Right cardiac atrium (tissue), 5 donors: ENCODE measurements at regions not wholly inside any gene's neighbourhood (a gene's known extent, or its start where the extent isn't known, plus 50 kb on each side); places are given as distances from the start of the nearest gene placed in this dataset.

Experiments
- ATAC-seq, 2 donors: fragments of 200-7000 bp; cut with Tn5 transposase; one replicate each; pipeline versions ENCODE4 v1.8.0 to v1.9.1; 2020; ENCODE audit warnings: moderate library complexity in 2 of 2, mild to moderate bottlenecking in 1 of 2
- DNase-seq, 3 donors: peaks; one replicate each; pipeline ENCODE4 v3.0.0-alpha.2; 2020
- H3K27ac ChIP-seq: one replicate; pipeline ENCODE4 v1.5.1; 2013; ENCODE audit warnings: mild to moderate bottlenecking, low read length, control low read depth, moderate library complexity
- H3K27me3 ChIP-seq: one replicate; pipeline ENCODE4 v1.6.1; 2013; ENCODE audit not compliant: control insufficient read depth, insufficient read depth
- H3K4me1 ChIP-seq: one replicate; pipeline ENCODE4 v1.6.1; 2013; ENCODE audit warnings: low read length; ENCODE audit not compliant: control insufficient read depth, insufficient read depth
- H3K4me3 ChIP-seq: one replicate; pipeline ENCODE4 v1.5.1; 2013; ENCODE audit warnings: low read length, control low read depth
- H3K9me3 ChIP-seq: one replicate; pipeline ENCODE4 v1.6.1; 2013; ENCODE audit warnings: low read length; ENCODE audit not compliant: control insufficient read depth
- WGBS: extraction: QIAGEN DNeasy Blood & Tissue Kit; methylation state at CpG from one replicate; pipeline ENCODE4 v1.1.7; 2013; 5-methylcytosine and 5-hydroxymethylcytosine counted together
- intact Hi-C, 4 donors: fragments of 100-400 bp; cut with DNase I; formaldehyde crosslinking; loops; one replicate each; pipeline versions ENCODE4 v1.11.0 to v1.14.0; 2022 to 2023
- donor health status: healthy with polysubstance abuse.
- donor health status: DM: no; HTN: yes; CAD: no.
- donor health status: DM: no; HTN: no; CAD: no.
- donor health status: DM: no; HTN: yes; CAD: no; lungs with severe emphysema.
- donor health status: DM: yes; HTN: yes; CAD: no.

- intact Hi-C loops, result no loop called here
- 54% methylated on average over 7 of the region's 7 CpGs for WGBS
- H3K27ac ChIP-seq, result no peak overlapping the region
- ATAC-seq (no peak), DNase-seq (no peak)
- no peaks in the 10 kb centered on the region for H3K4me1 ChIP-seq
- no peaks in the 10 kb centered on the region for H3K27me3 ChIP-seq
- H3K9me3 ChIP-seq, result no peaks in the 10 kb centered on the region
- H3K4me3 ChIP-seq, result no peak overlapping the region
Observed at GRCh38 chr18:77557046-77557587, 307.5 kb downstream of the GALR1 start.

GRCh38 chr18:77559274-77559910 is 309.7 kb downstream of the GALR1 start:
- 75% methylated on average over 6 of the region's 6 CpGs for WGBS
- intact Hi-C loops, result no loop called here
- DNase-seq, result no peak

GRCh38 chr18:77560341-77560992 is 310.8 kb downstream of the GALR1 start:
- Histone ChIP-seq H3K4me1 (no peaks in the 10 kb centered on the region), H3K27ac (no peak overlapping the region), H3K27me3 (no peaks in the 10 kb centered on the region), H3K4me3 (no peak overlapping the region), H3K9me3 (no peaks in the 10 kb centered on the region)
- ATAC-seq (no peak), DNase-seq (no peak)
- 65% methylated on average over 3 of the region's 3 CpGs for WGBS
- intact Hi-C loops, result no loop called here

More at GRCh38 chr18:77559274-77559910, 309.7 kb downstream of the GALR1 start:
- Histone ChIP-seq H3K4me1 (no peaks in the 10 kb centered on the region), H3K9me3 (no peaks in the 10 kb centered on the region), H3K27me3 (no peaks in the 10 kb centered on the region), H3K4me3 (no peak overlapping the region), H3K27ac (no peak overlapping the region)
- no peak for ATAC-seq

GRCh38 chr18:77566604-77567003 is 317.0 kb downstream of the GALR1 start:
- WGBS, result 83% methylated on average over 10 of the region's 10 CpGs
- intact Hi-C loops, result no loop called here
- H3K27me3 ChIP-seq, result no peaks in the 10 kb centered on the region

GRCh38 chr18:77567205-77567604 is 317.6 kb downstream of the GALR1 start:
- DNase-seq (no peak), ATAC-seq (no peak)
- H3K9me3 ChIP-seq, result no peaks in the 10 kb centered on the region
- no peaks in the 10 kb centered on the region for H3K4me1 ChIP-seq
- WGBS, result 84% methylated on average over 8 of the region's 8 CpGs
- intact Hi-C loops, result no loop called here
- no peak overlapping the region for H3K27ac ChIP-seq
- H3K4me3 ChIP-seq, result no peak overlapping the region
- H3K27me3 ChIP-seq, result no peaks in the 10 kb centered on the region

More at GRCh38 chr18:77566604-77567003, 317.0 kb downstream of the GALR1 start:
- Histone ChIP-seq H3K27ac (no peak overlapping the region), H3K4me1 (no peaks in the 10 kb centered on the region), H3K4me3 (no peak overlapping the region), H3K9me3 (no peaks in the 10 kb centered on the region)
- DNase-seq (no peak), ATAC-seq (no peak)

- WGBS, result 87% methylated on average over 8 of the region's 8 CpGs
- no peak for DNase-seq
- Histone ChIP-seq H3K27ac (no peak overlapping the region), H3K27me3 (no peaks in the 10 kb centered on the region), H3K4me3 (no peak overlapping the region), H3K9me3 (no peaks in the 10 kb centered on the region), H3K4me1 (no peaks in the 10 kb centered on the region)
- ATAC-seq, result no peak
- intact Hi-C loops, result no loop called here
Observed at GRCh38 chr18:77571743-77572142, 322.1 kb downstream of the GALR1 start.

GRCh38 chr18:77572537-77572936 is 322.9 kb downstream of the GALR1 start:
- Histone ChIP-seq H3K4me3 (no peak overlapping the region), H3K27me3 (no peaks in the 10 kb centered on the region), H3K9me3 (no peaks in the 10 kb centered on the region), H3K27ac (no peak overlapping the region), H3K4me1 (no peaks in the 10 kb centered on the region)
- DNase-seq (peak in 1 of 3 donors; percentile 37), ATAC-seq (no peak)
- intact Hi-C loops, result no loop called here
- 86% methylated on average over 9 of the region's 9 CpGs for WGBS

GRCh38 chr18:77573571-77573970 is 323.9 kb downstream of the GALR1 start:
- H3K4me1 ChIP-seq, result no peaks in the 10 kb centered on the region
- DNase-seq (no peak), ATAC-seq (no peak)
- no peaks in the 10 kb centered on the region for H3K9me3 ChIP-seq
- intact Hi-C loops, result no loop called here
- H3K4me3 ChIP-seq, result no peak overlapping the region
- 62% methylated on average over 3 of the region's 3 CpGs for WGBS
- H3K27me3 ChIP-seq, result no peaks in the 10 kb centered on the region
- H3K27ac ChIP-seq, result no peak overlapping the region

GRCh38 chr18:77590943-77591515 is 341.4 kb downstream of the GALR1 start:
- WGBS, result 75% methylated on average over 7 of the region's 7 CpGs
- no peaks in the 10 kb centered on the region for H3K9me3 ChIP-seq
- no peak for ATAC-seq

GRCh38 chr18:77597726-77598125 is 348.1 kb downstream of the GALR1 start:
- 77% methylated on average over 7 of the region's 7 CpGs for WGBS
- peaks cover 3% of the 10 kb centered on the region for H3K27me3 ChIP-seq
- H3K27ac ChIP-seq, result no peak overlapping the region
- H3K4me3 ChIP-seq, result no peak overlapping the region
- no peak for DNase-seq
- intact Hi-C loops, result no loop called here
- H3K4me1 ChIP-seq, result no peaks in the 10 kb centered on the region
- no peaks in the 10 kb centered on the region for H3K9me3 ChIP-seq
- no peak for ATAC-seq

More at GRCh38 chr18:77590943-77591515, 341.4 kb downstream of the GALR1 start:
- Histone ChIP-seq H3K27me3 (peaks cover 3% of the 10 kb centered on the region), H3K27ac (no peak overlapping the region), H3K4me3 (no peak overlapping the region), H3K4me1 (no peaks in the 10 kb centered on the region)
- no peak for DNase-seq
- intact Hi-C loops, result no loop called here

GRCh38 chr18:77600674-77601073 is 351.0 kb downstream of the GALR1 start:
- 84% methylated on average over 2 of the region's 2 CpGs for WGBS
- intact Hi-C loops, result no loop called here

More at GRCh38 chr18:77600674-77601073, 351.0 kb downstream of the GALR1 start:
- ATAC-seq, result no peak
- no peaks in the 10 kb centered on the region for H3K9me3 ChIP-seq
- no peaks in the 10 kb centered on the region for H3K4me1 ChIP-seq
- DNase-seq, result no peak
- H3K27me3 ChIP-seq, result no peaks in the 10 kb centered on the region
- no peak overlapping the region for H3K4me3 ChIP-seq
- no peak overlapping the region for H3K27ac ChIP-seq
